ENCODE measurements at regions not wholly inside any gene's neighbourhood (a gene's known extent, or its start where the extent isn't known, plus 50 kb on each side); places are given as distances from the start of the nearest gene placed in this dataset.
"Not testable (repeated sequence)": the region's sequence is repeated elsewhere in the genome, so short reads cannot be mapped to it uniquely, and the experiment has no call there.

DNA sequence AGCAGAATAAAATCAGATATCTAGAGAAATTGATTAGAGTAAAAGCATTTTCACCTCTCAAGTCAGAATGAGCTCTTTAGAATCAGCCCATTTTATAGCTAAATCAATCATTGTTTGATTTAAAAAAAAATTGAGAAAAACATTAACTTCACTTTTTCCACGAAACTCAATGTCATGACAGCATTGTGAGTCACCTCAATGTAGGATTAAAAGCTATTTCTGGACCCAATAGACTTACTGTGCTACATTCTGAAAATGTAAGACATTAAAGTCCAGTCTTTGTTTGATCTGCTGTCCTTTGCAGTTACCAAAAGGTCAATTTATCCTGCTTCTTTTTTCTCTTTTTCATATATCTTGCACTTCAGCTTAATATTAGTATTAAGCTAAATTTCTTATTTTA, 519.4 kb upstream of the ZNF337 start:
- DNase-seq (ENCODE audit: low read depth) = no peak

DNA sequence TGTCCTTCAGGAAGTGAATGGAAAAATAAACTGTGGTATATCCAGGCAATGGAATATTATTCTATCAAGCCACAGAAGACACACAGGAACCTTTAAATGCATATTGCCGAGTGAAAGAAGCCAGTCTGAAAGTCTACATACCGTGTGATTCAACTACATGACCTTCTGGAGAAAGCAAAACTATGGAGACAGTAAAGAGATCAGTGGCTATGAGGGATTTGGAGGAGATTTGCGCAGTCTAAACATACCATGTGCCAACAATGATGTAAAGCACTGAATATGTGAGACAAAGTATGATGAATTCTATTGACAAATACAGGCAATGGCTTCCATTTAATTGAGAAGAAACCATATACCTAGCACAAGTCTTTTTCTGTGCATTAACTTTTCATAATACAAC, 518.3 kb upstream of the ZNF337 start:
- DNase-seq (ENCODE audit: low read depth) = no peak

DNA sequence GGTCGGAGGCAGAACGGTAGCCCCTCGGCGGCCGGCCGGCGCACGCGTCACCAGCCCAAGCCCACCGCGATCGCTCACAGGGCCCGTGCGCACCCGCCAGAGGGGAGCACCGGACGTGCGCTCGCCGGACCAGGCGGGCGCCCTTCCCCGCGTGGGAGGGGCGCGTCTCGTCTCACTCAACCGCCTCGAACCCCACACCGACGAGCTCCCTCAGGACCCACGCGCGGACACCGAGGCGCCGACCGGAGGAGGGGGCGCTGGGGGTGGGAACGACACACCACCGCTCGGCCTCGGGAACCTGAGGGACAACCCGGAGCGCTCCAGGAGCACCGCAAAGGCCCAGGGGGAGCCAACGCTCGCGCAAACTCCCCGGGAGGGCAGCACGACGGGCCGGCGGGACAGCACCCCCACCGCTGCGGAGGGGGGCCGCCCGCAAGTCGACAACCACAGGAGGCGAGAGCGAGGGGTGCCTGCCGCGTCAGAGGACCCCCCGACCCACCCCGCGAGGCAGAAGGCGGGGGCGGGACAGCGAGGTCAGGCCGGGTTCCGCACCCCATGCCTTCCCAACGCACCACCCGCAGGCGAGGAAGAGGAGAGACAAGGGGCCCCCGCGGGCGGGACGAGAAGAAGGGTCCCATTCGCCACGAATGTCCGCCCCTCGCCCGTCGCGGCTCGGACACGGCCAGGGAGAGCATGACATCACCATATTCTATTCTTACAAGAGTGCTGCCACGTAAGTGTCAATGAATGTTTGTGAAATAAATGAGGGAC, 512.7 kb upstream of the ZNF337 start:
- no peak for DNase-seq (ENCODE audit: low read depth)

DNA sequence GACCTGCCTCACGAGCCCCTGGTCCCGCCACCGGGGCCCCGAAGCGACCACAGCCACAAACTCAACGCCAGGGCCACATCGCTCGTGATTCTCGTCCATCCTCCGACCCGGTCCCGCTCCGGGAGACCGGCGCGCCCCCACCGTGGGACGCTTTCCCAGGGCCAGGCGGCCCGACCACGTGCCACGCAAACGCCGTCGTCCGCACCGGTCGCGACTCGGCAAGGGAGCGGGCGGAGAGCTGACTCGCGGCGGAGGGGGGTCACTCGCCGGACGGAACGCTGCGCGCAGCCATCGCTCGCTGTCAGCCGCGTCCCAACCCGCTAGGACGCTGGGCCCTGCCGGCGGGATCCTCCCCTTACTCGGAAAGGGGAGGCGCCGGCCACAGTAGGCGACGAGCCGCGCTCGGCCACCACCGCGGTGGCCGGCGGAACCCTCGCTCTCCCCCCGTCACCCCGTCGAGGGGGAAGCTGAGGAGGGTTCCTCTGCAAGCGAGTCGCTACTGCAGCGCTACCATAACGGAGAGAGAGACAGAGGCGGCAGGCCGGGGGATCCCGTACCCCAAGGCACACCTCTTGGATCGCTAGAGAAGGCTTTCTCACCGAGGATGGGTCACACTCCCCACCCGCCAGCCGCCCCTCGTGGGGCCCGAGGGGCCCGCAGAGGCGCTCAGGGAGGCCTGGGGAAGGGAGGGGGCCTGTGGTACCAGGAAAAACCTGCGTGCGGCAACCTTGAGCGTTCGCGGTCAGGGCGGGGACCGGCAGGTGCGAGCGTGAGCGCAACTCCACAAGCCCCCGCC, 511.8 kb upstream of the ZNF337 start:
- DNase-seq (ENCODE audit: low read depth) = no peak

DNA sequence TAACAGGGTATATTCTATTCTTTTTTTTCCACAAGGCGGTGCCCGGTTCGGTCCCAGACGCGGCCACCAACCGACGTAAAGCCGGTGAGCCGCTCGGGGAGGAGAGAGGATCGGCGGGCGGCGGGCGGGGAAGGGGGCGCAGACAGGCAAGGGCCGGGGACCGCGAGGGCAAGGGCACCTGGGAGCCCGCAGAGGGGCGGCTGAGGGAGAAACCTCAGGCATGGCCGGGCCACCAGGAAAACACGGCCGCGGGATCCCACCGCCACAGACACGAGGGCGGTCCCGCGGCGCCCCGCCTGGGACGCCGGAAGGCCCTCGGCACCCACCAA, 511.3 kb upstream of the ZNF337 start:
- not testable (repeated sequence) for DNase-seq (ENCODE audit: low read depth)

DNA sequence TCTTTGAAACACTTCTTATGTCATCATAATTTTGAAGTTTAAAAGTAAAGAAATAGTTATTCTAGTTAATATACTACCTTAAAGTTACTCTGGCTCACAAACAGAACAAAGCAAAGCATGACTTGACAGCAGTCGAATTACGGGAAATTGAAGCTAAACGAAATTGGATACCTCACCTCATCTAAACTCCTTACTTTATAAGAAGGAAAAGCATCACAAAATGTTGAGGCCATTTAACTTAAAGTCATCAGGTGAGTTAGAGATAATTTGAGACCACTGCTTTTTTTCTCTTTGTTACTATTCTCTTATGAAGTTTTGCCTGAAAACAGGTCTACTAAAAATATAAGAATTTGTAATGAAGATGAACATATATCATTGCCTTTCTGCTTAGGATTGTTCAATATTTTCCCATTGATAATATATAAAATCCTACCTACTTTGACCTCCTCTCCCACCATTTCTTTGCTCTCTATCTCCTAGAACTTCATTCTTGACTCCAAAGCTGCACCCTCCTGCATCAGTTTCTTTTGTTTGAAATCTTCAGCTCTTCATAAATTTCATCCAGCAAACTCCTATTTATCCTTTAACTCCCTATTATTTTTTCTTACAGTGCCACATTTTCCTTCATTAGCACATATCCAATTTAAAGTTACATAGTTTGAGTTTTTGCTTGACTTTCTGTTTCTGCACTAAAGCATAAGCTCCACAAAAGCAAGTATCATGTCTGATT, 510.7 kb upstream of the ZNF337 start:
- no peak for DNase-seq (ENCODE audit: low read depth)

DNA sequence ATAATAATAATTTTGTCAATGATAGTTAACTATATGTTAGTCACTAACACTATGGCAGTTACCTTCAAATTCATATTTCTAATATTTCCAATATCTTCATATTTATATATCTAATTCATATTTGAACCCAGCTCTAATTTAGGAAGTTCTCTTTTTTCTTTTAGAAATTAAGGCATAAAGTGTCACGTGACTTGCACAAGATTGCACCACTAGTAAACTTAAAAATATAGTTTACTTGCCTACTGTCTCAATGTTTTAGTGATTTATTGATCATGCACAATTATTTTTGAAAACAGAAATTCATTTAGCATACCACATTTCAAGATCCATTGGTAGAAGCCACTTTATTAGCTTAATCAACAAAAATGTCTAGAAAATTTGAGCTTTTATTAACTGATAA, 508.7 kb upstream of the ZNF337 start:
- no peak for DNase-seq (ENCODE audit: low read depth)

DNA sequence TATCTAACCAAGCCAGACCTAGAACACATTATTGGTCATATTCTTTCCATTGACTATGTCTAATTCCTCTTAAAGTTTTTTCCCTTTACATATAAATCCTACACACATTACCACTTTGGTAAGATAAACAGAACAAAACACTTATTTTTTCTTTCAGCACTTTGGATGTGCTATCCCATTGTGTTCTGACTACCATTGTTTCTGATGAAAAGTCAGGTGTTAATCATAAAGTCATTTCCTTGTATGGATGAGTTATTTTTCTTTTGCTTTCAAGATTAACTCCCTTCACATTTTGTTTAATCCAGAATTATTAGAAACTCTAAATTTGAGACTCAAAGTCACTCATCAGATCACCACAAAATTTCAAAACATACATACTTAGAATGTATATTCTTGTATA, 504.4 kb upstream of the ZNF337 start:
- DNase-seq (ENCODE audit: low read depth) = not testable (repeated sequence)

DNA sequence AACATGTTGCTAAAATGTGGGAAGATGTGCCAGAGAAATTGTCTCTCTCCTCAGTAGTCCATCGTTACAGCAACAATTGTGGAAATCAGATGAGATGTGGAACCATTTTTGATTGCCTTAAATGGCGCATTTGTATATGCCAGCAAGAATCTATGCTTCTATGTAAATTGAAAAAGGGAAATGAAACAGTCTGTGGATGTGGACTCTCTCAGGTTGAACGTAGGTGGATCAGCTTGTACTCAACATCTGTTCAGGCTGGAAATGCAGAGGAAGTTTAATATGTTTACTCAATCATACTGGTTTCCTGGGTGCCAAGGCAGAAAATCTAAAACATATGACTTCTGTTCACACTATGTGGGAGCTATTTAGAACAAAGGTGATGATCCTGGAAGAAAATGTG, 490.7 kb upstream of the ZNF337 start:
- not testable (repeated sequence) for DNase-seq (ENCODE audit: low read depth)

DNA sequence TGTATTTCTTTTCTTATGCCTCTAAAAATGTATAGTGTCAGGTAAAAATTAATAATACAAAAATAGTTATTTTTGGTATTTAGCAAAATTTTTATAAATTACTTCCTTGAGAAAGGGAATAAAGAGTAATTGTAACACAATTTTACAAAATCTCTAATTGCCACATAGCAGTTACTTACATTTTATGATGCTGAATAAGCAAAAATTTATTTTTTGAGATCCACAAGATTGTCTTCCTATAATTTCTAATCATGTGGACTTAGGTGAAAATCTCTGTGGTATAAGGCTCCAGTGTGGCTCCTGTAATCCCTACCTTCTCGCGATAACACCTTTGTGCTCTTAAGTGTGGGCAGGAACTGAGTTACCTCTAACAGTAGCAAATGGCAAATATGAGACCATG, 487.1 kb upstream of the ZNF337 start:
- DNase-seq (ENCODE audit: low read depth) = not testable (repeated sequence)

DNA sequence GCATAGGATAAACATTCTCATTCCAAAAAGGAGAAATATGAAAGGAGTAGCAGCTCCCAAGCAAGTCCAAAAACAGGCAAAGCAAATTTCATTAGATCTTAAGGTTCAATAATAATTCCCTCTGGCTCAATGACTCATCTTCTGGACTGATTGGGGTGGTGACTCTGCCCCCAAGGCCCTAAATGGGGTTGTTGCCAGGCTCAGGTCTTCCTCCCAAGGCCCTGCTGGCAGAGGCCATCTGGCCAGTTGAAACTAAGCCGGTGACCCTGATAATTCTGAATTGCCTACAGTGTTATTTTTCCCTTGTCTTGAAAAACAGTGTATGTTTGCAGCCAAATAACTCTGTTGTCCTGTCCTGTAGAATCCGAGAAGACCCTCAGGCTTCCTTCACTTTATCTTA, 484.7 kb upstream of the ZNF337 start:
- not testable (repeated sequence) for DNase-seq (ENCODE audit: low read depth)

DNA sequence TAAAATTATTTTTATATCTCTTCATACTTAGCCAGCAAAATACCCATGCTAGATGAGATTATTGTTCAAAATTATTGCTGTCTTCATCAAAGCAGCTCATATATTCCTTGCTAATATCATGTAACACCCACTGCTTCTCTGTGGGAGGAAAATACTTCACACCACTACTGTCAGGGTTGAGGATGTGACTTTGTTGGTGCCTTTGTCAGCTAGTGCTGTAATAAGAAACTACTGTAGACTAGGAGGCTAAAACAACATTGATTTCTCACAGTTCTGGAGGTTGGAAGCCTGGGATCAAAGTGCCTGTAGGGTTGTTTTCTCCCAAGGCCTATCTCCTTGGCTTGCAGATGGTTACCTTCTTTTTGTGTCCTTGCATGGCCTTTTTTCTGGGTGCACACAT, 475.2 kb upstream of the ZNF337 start:
- not testable (repeated sequence) for DNase-seq (ENCODE audit: low read depth)

DNA sequence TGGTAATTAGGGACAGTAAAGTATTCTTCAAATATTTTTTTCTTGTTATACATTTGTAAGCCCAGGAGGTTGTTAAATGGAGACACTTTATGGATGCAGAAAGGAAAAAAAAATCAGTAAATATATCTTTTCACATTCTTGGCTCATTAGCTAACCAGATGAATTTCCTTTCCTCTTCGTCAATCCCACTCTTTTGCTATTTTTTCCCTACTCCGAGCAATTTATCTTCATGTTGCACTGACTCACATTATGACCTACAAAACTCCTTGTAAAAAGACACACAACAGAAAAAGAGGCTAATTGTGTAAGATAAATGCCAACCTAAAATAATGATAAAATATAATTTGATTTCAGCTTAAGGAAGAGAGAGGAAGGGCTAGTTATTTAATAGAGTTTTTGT, 472.9 kb upstream of the ZNF337 start:
- DNase-seq (ENCODE audit: low read depth) = no peak

DNA sequence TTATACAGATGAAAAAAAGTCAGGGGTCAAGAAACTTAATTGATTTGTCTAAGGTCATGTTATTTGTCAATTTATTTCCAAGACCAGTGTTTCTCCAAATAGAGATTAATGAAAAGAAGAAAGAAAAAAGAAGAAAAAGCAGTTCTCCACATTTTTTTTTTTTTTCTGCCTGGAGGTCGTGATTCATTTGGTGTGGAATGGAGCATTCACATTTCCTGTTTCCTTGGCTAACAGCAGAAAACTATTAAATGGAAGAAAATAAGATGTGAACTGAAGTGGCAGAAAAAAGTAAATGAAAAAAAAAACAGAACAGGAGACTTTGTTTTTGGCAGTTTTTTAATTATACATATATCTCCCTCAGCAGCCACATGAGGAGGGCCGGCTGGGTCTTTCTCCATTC, 470.8 kb upstream of the ZNF337 start:
- DNase-seq (ENCODE audit: low read depth) = no peak

DNA sequence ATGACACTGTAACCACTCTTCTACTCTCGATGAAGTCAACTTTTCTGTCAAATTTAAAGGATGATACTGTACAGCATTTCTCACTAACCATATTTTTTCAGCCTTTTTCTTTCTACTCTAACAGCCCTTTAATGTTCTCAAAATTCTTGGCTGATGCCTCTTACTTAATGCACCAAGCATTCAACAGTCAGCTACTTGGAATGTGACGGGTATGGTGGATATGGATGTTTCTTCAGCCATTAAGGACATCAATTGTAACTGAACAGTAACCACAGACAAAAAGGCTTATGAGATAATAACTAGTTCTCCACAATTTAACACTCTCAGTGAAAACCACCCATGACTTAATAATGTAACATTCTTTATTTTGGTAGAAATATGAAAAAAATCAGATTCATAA, 467.2 kb upstream of the ZNF337 start:
- DNase-seq (ENCODE audit: low read depth) = no peak

DNA sequence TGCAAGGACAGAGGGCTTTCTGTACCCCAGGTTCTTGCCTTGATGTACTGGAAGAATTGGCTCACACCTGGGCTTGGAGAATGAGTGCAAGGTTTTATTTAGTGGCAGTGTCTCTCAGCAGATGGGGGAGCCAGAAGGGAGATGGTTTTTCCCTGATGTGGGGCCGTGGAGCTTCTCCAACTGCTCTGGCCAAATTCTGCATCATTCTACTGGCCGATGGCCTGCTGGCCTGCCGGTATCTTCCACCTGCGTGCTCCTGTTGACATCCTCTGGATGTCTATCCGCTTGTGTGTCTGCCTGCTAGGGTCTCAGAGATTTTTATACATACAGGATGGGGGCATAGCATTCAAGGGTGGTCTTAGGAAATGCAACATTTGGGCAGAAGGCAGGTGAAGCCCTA, 466.5 kb upstream of the ZNF337 start:
- not testable (repeated sequence) for DNase-seq (ENCODE audit: low read depth)

DNA sequence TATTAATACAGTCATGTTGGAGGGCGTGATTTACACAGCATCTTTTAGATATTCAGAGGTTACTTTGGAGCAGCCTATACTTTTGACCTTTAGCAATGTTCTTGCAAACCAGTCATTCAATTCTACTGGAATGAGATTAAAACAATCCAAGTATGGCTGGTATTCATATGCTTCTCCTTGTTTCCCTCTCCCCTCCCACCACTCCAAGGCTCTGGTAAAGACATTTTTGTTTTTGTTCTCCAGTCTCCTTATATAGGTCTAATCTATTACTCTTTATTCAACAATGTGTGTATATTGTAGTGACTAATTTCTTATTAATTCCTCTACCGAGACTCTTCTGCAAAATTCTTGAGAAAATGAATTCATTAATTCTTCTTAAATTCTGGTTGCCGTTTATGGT, 465.1 kb upstream of the ZNF337 start:
- DNase-seq (ENCODE audit: low read depth) = not testable (repeated sequence)

DNA sequence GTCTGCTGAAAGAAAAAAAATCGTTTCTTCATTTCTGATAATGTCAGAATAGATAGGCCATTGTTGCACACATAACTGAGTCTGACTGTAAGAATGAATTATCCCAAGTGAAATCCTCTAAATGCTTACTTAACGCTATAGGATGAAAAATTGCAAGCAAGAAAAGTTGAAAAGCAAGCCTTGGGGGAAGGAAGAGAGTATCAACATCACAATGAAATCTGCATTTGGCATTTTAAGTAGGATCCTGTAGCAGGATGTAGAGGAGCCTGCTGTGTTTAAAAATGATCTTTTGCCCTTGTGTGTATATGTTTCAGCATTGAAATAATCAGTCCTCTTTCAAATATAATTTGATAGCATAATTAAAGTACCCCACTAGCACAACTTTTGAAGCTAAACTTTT, 464.3 kb upstream of the ZNF337 start:
- not testable (repeated sequence) for DNase-seq (ENCODE audit: low read depth)

DNA sequence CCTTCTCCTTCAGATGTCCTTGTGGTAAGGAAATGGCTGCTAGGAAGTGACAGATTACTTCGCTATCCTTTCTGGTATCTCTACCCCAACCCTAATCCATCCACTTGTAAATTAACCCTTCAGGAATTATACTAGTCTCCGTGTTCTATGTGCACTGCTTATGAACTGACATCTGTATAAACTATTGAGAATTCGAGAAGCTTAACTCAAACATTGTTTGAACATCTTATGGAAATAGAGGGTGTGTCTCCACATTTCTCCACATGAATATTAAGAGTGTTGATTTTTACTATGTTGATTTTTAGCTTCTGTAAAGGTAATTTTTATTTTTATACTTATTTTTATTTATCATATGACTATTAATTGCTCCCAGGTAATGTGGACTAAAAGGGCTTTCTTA, 457.6 kb upstream of the ZNF337 start:
- DNase-seq (ENCODE audit: low read depth) = no peak

DNA sequence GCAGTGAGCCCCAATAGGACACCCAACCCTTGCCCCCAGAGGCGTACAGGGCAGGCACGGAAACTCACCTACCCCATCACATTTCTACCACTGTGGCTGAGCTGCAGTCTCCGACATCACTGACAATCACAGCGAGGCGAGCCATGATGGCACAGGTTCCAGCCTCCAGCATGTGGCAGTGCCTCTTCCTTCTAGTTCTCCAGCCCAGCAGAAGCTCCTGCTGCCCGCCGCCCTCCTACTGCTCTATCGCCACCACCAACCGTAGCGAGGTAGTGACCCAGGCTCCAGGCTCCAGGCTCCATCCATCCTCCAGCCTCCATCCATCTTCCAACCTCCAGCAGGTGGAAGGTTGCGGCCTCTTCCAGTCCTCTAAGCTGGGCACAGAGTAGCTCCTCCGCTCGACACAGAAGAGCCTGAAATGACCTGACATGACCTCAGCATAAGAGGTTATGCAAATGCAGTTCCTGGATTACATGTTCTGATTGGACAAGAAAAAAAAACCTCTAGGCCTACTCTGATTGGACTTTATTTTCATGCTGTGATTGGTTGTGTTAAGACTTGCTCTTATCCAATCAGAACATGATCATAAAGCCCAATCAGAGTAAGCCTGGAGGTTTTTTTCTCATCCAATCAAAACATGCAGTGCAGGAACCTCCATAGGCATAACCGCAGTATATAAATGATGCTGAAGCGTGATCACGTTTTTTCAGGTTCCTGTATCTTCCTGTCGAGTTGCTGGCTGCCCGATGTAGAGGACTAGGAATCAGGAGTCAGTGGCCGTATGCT, 438.9 kb upstream of the ZNF337 start:
- DNase-seq (ENCODE audit: low read depth) = no peak

DNA sequence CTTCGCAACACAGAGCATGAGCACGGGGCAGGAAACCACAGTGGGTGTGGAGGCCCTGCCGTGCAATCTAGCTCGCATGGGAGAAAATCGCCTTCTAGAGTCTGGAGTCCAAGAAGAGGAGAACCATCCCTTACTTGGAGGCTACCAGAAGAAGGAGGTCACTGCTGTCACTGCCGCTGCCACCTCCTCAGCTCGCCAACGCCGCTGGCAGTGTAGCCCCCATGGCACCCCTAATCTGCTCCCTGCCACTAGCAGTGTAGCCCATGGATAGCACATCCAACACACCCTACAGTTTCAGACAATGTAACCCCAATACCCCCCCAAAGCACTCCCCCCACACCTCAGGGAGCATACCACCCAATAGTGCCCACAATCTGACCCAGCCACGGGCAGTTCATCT, 438.0 kb upstream of the ZNF337 start:
- no peak for DNase-seq (ENCODE audit: low read depth)

DNA sequence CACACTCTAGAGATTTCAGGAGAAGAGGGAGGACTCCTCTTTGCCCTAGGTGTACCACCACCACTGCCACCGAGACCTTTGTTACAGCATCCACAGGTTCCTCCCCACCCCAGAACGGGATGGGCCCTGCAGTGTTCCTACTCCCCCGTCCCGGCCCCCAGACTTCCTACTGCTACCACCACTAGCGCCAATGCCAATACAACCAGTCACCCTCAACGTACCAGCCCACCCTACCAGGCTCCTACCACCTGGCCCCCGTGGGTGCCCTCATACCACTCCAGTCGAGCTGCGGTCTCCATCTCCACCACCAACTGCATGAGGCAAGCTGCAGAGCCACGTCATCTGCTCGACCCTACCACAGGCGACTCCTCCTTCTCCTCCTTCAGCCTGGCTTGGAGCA, 437.1 kb upstream of the ZNF337 start:
- not testable (repeated sequence) for DNase-seq (ENCODE audit: low read depth)
